H1 (cell line): ENCODE measurements at regions not wholly inside any gene's neighbourhood (a gene's known extent, or its start where the extent isn't known, plus 50 kb on each side); places are given as distances from the start of the nearest gene placed in this dataset.

Experiments used
- ATF3 ChIP-seq: IDR thresholded peaks from 2 replicates; pipeline ENCODE4 v1.6.1; 2011; ENCODE audit warnings: low read depth, mild to moderate bottlenecking, low read length; ENCODE audit not compliant: insufficient read depth
- BRCA1 ChIP-seq: IDR thresholded peaks from 2 replicates; pipeline ENCODE4 v1.6.1; 2012; ENCODE audit warnings: low read depth, low read length, improper control_type of control experiment
- CHD7 ChIP-seq: fragments of 300-600 bp; sonication (generic); IDR thresholded peaks from 2 replicates; pipeline ENCODE4 v1.7.1; 2012; ENCODE audit warnings: low read length, moderate library complexity, mild to moderate bottlenecking, inconsistent platforms; ENCODE audit not compliant: insufficient replicate concordance
- CREB1 ChIP-seq: IDR thresholded peaks from 2 replicates; pipeline ENCODE4 v1.6.1; 2012; ENCODE audit warnings: inconsistent platforms
- CTBP2 ChIP-seq: IDR thresholded peaks from 2 replicates; pipeline ENCODE4 v1.7.0; 2011; ENCODE audit warnings: borderline replicate concordance, mild to moderate bottlenecking, moderate library complexity, mixed read lengths, low read length; ENCODE audit not compliant: insufficient read depth, insufficient read length
- EGR1 ChIP-seq: IDR thresholded peaks from 2 replicates; pipeline ENCODE4 v1.6.1; 2011; ENCODE audit warnings: low read depth, low read length, borderline replicate concordance
- POU5F1 ChIP-seq: IDR thresholded peaks from 2 replicates; pipeline ENCODE4 v1.6.1; 2011; ENCODE audit warnings: low read depth, mild to moderate bottlenecking, low read length, moderate library complexity
- SP2 ChIP-seq: IDR thresholded peaks from 2 replicates; pipeline ENCODE4 v1.6.1; 2012; ENCODE audit warnings: mild to moderate bottlenecking, low read length, inconsistent platforms

- TF ChIP-seq CHD7 (no peak), CREB1 (no peak), EGR1 (no peak), CTBP2 (no peak), SP2 (no peak), BRCA1 (no peak), ATF3 (no peak), POU5F1 (no peak)
These were observed 967.0 kb upstream of the NRXN1 start (continued) for GRCh38 chr2:51998890-51999289.
